Body of pancreas (tissue), 4 donors: ENCODE measurements at regions not wholly inside any gene's neighbourhood (a gene's known extent, or its start where the extent isn't known, plus 50 kb on each side); places are given as distances from the start of the nearest gene placed in this dataset.

Source experiments
- ATAC-seq: fragments of 150-250 bp; one replicate; pipeline ENCODE4 v1.9.1; 2016
- DNase-seq, 4 donors: peaks; one replicate each; pipeline ENCODE4 v3.0.0-alpha.2; 2019
- H3K27ac ChIP-seq, 4 donors: fragments of 200-600 bp; sonication (generic); 1 replicate in 3 of 4; 2 replicates in 1 of 4; pipeline versions ENCODE4 v1.5.1 to v1.6.1; 2016 to 2019; ENCODE audit warnings: mild to moderate bottlenecking in 1 of 4, mixed read lengths in 1 of 4, moderate library complexity in 1 of 4
- H3K27me3 ChIP-seq, 2 donors: fragments of 200-600 bp; sonication (generic); one replicate each; pipeline ENCODE4 v1.6.0; 2016; ENCODE audit warnings: mild to moderate bottlenecking in 1 of 2
- H3K36me3 ChIP-seq, 2 donors: fragments of 200-600 bp; sonication (generic); replicated peaks in 1 of 2; 2 replicates each; pipeline ENCODE4 v1.5.1; 2016; ENCODE audit warnings: low read depth in 2 of 2; ENCODE audit not compliant: insufficient read depth in 1 of 2
- H3K4me1 ChIP-seq: fragments of 200-600 bp; sonication (generic); one replicate; pipeline ENCODE4 v1.6.0; 2016
- H3K4me3 ChIP-seq, 2 donors: fragments of 200-600 bp; sonication (generic); 1 replicate in 1 of 2; 2 replicates in 1 of 2; pipeline ENCODE4 v1.5.1; 2016 to 2019
- H3K9me3 ChIP-seq, 3 donors: fragments of 200-600 bp; sonication (generic); 1 replicate in 2 of 3; 2 replicates in 1 of 3; pipeline ENCODE4 v1.5.1; 2016
- POLR2A ChIP-seq, 3 donors: fragments of 450-650 bp; IDR thresholded peaks; one replicate each; pipeline ENCODE4 v1.6.1; 2016; ENCODE audit warnings: antibody characterized with exemption in 3 of 3, mild to moderate bottlenecking in 2 of 3
- WGBS, 2 donors: methylation state at CpG; one replicate each; pipeline ENCODE4 v1.1.5; 2017; 5-methylcytosine and 5-hydroxymethylcytosine counted together
- intact Hi-C: fragments of 100-400 bp; cut with DNase I; formaldehyde crosslinking; loops from one replicate; pipeline ENCODE4 v1.15.1; 2023
- TF ChIP-seq, protein P1 (sequence below), 7 experiments: fragments of 450-650 bp in 4 of 7; fragments of 200-600 bp in 3 of 7; sonication (generic) in 3 of 7; IDR thresholded peaks; one replicate each; pipeline ENCODE4 v1.5.1; 2016 to 2019; ENCODE audit warnings: antibody characterized with exemption in 7 of 7

DNA sequence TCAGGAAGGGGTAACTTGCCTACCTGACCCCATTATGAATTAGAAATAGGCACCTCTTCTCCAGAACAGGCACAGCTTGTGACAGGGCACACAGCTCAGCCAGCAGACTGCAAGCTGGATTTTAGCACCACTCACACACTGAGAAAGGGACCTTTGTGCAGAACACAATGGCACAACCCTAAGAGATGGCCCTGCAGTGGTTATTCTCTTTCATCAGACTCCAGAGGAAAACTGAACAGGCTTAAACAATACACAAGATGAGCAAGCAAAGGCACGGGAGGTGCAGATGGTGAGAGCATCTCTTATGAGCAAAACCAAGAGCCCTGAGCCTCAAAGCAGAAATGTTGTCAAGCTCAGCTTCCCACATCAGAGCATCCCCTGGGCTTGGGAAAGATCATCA, 93.8 kb upstream of the LRRC55 start:
- TF ChIP-seq, protein P1, sequence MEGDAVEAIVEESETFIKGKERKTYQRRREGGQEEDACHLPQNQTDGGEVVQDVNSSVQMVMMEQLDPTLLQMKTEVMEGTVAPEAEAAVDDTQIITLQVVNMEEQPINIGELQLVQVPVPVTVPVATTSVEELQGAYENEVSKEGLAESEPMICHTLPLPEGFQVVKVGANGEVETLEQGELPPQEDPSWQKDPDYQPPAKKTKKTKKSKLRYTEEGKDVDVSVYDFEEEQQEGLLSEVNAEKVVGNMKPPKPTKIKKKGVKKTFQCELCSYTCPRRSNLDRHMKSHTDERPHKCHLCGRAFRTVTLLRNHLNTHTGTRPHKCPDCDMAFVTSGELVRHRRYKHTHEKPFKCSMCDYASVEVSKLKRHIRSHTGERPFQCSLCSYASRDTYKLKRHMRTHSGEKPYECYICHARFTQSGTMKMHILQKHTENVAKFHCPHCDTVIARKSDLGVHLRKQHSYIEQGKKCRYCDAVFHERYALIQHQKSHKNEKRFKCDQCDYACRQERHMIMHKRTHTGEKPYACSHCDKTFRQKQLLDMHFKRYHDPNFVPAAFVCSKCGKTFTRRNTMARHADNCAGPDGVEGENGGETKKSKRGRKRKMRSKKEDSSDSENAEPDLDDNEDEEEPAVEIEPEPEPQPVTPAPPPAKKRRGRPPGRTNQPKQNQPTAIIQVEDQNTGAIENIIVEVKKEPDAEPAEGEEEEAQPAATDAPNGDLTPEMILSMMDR (IDR thresholded peaks at IDR 0.05), result no peak
- TF ChIP-seq POLR2A (IDR thresholded peaks at IDR 0.05), result no peak
- 38 to 69% methylated on average over 1 of the region's 1 CpG for WGBS, 2 donors
- Histone ChIP-seq H3K4me3 (no peak overlapping the region), H3K4me1 (no peaks in the 10 kb centered on the region), H3K27me3 (no peaks in the 10 kb centered on the region), H3K27ac (no peak overlapping the region), H3K36me3 (no peaks in the 10 kb centered on the region), H3K9me3 (no peaks in the 10 kb centered on the region)
- ATAC-seq, result no peak
- DNase-seq, result no peak
- intact Hi-C loops, result no loop called here

DNA sequence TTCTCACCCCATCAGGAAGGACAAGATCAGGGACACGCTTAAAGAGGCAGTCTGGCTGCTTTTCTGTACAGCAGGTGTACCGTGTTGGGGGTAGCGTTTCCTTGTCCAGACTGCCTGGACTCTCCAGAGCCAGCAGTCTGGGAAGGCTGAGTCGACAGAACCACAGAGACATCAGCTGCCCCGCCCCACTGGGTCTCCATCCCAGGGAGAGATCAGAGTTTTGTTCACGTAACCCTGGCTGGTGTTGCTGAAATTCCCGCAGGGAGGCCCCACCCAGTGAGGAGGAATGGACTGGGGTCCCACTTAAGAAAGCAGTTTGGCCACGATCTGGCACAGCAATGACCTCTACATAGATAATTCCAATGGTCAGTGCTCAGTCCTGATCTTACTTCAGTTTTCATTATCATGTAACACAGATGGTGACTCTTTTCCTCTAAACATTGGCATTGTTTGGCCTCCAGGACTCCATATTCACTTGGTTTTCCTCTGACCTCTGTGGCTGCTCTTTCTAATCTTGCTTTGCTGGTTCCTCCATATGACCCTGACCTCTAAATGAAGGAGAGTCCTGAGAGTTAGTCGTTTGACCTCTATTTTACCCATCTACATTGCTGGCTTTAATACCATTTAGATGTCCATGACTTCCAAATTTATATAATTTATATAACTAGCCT, 89.6 kb upstream of the LRRC55 start:
- intact Hi-C loops, result no loop called here
- TF ChIP-seq, protein P1 (IDR thresholded peaks at IDR 0.05), result no peak
- no peak for TF ChIP-seq POLR2A (IDR thresholded peaks at IDR 0.05)
- H3K27ac ChIP-seq, result no peak overlapping the region

DNA sequence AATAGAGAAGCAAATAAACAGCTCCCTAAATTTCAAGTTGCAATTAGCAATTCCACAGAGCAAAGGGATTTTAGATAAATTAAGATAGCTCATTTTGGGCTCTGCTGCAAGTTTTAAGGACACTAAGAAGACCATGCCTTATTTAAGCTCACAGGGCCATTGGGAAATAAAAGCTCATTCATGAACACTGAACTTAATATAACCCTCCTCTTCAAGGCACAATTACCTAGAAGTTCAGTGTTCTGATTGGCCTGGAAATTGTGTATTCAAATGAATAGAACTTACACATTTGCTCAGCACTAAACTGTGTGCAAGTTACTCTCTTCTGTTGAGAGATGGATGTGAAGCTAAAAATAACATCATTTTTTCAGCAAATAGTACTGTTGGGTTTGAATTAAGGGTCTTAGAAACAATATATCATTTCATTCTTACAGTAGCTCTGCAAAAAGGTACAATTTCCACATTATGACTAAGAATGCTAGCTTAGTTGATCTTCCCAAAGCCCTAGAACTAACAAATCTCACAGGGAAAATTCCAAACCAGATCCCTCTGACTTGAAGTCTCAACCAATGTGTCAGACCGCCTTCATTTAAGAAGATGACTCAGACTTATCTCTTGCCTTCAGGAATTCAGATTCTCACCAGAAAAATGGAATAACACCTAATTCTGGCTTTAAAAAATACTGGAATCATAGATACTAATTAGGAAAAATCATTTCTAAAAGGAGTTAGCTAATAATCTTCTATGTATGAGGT, 87.4 kb upstream of the LRRC55 start:
- H3K9me3 ChIP-seq, result no peaks in the 10 kb centered on the region
- H3K4me3 ChIP-seq, result no peak overlapping the region
- DNase-seq (no peak), ATAC-seq (no peak)
- H3K27me3 ChIP-seq, result no peaks in the 10 kb centered on the region
- TF ChIP-seq, protein P1 (IDR thresholded peaks at IDR 0.05), result no peak
- TF ChIP-seq POLR2A (IDR thresholded peaks at IDR 0.05), result no peak
- H3K36me3 ChIP-seq, result no peaks in the 10 kb centered on the region
- 81 to 95% methylated on average over 1 of the region's 1 CpG for WGBS, 2 donors
- H3K27ac ChIP-seq, result no peak overlapping the region
- no peaks in the 10 kb centered on the region for H3K4me1 ChIP-seq
- intact Hi-C loops, result no loop called here

More for the DNA sequence above, 89.6 kb upstream of the LRRC55 start:
- ATAC-seq (no peak), DNase-seq (no peak)
- H3K36me3 ChIP-seq, result no peaks in the 10 kb centered on the region
- H3K27me3 ChIP-seq, result no peaks in the 10 kb centered on the region
- WGBS, 2 donors, result 67 to 76% methylated on average over 9 of the region's 9 CpGs
- H3K4me3 ChIP-seq, result no peak overlapping the region
- no peaks in the 10 kb centered on the region for H3K9me3 ChIP-seq
- H3K4me1 ChIP-seq, result no peaks in the 10 kb centered on the region

DNA sequence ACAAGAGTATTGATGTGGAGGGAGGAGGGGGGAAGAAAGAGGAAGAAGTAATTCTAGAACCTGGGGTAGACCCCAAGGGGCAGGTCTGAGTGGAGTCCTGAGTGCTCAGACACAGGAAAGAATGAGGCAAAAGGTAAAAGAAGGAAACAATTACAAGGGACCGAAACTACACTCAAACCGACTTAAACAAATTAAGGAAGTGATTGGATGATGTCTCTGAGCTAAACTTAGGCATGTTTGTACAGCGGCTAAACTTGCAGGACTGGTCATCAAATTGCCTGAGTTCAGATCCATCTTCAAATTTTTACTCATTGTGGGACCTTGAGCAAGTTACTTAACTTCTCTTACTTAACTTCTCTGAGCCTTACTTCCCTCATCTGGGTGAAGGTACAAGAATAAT, 86.3 kb upstream of the LRRC55 start:
- Histone ChIP-seq H3K27ac (no peak overlapping the region), H3K4me3 (no peak overlapping the region), H3K4me1 (peaks cover under 1% of the 10 kb centered on the region), H3K9me3 (no peaks in the 10 kb centered on the region), H3K27me3 (no peaks in the 10 kb centered on the region), H3K36me3 (no peaks in the 10 kb centered on the region)
- ATAC-seq (no peak), DNase-seq (no peak)
- intact Hi-C loops, result no loop called here
- TF ChIP-seq POLR2A (IDR thresholded peaks at IDR 0.05), result no peak
- TF ChIP-seq, protein P1 (IDR thresholded peaks at IDR 0.05), result no peak
- WGBS, 2 donors, result 70 to 77% methylated on average over 3 of the region's 3 CpGs
